DMS153 (cell line): ENCODE measurements at regions not wholly inside any gene's neighbourhood (a gene's known extent, or its start where the extent isn't known, plus 50 kb on each side); places are given as distances from the start of the nearest gene placed in this dataset.
"Not testable (repeated sequence)": the region's sequence is repeated elsewhere in the genome, so short reads cannot be mapped to it uniquely, and the experiment has no call there.

Experiments used
- DNase-seq: peaks from one replicate; lab custom pipeline; 2025; lab: John Stamatoyannopoulos, UW

- DNase-seq: no peak
Observed at GRCh38 chr12:102298022-102298421, 100.4 kb upstream of the PMCH start.

- DNase-seq: no peak
Observed at GRCh38 chr12:102297412-102297811, 99.8 kb upstream of the PMCH start.

- no peak for DNase-seq
Observed at GRCh38 chr12:102294568-102294967, 96.9 kb upstream of the PMCH start.

- DNase-seq: not testable (repeated sequence)
Observed at GRCh38 chr12:102291498-102292440, 94.1 kb upstream of the PMCH start.

GRCh38 chr12:102289702-102290101 lies 92.1 kb upstream of the PMCH start:
- not testable (repeated sequence) for DNase-seq

- no peak for DNase-seq
Observed at GRCh38 chr12:102281231-102281630, 83.6 kb upstream of the PMCH start.

- DNase-seq: not testable (repeated sequence)
Observed at GRCh38 chr12:102255687-102256086, 58.1 kb upstream of the PMCH start.

- not testable (repeated sequence) for DNase-seq
Observed at GRCh38 chr12:102251005-102251404, 53.4 kb upstream of the PMCH start.

GRCh38 chr12:102249079-102249841 lies 51.6 kb upstream of the PMCH start:
- DNase-seq: peak; percentile 11
